ENCODE measurements at regions not wholly inside any gene's neighbourhood (a gene's known extent, or its start where the extent isn't known, plus 50 kb on each side); places are given as distances from the start of the nearest gene placed in this dataset.

GRCh38 chr15:95684693-95685115 lies 645.8 kb upstream of the NR2F2 start:
- Histone ChIP-seq H2AFZ (ENCODE audit: low read length) (no peak overlapping the region), H3K79me2 (ENCODE audit: low read length) (no peaks in the 10 kb centered on the region)

GRCh38 chr15:95687061-95687460 lies 643.4 kb upstream of the NR2F2 start:
- Histone ChIP-seq H3K36me3 (ENCODE audit: insufficient read depth, low read length) (no peaks in the 10 kb centered on the region), H2AFZ (ENCODE audit: low read length) (no peak overlapping the region), H3K27ac (ENCODE audit: low read length) (no peak overlapping the region), H3K27me3 (ENCODE audit: low read length) (no peaks in the 10 kb centered on the region), H4K20me1 (ENCODE audit: insufficient read depth, low read depth, low read length) (no peaks in the 10 kb centered on the region), H3K9me2 (replicated peaks; ENCODE audit: insufficient read depth, low read length) (no peaks in the 10 kb centered on the region; the same call in 1 of the 2 replicates), H3K4me3 (ENCODE audit: low read length) (no peak overlapping the region), H3K9ac (ENCODE audit: low read length) (no peak overlapping the region), H3K4me1 (ENCODE audit: low read length) (no peaks in the 10 kb centered on the region), H3K79me2 (ENCODE audit: low read length) (no peaks in the 10 kb centered on the region), H3K9me3 (ENCODE audit: low read length) (peaks cover 22% of the 10 kb centered on the region), H3K4me2 (ENCODE audit: low read depth, low read length, poor library complexity, severe bottlenecking) (no peak overlapping the region)
- DNase-seq = no peak

More at GRCh38 chr15:95684693-95685115, 645.8 kb upstream of the NR2F2 start:
- H3K4me2 ChIP-seq (ENCODE audit: low read depth, low read length, poor library complexity, severe bottlenecking) = no peak overlapping the region
- H3K36me3 ChIP-seq (ENCODE audit: insufficient read depth, low read length) = no peaks in the 10 kb centered on the region
- no peaks in the 10 kb centered on the region for H4K20me1 ChIP-seq (ENCODE audit: insufficient read depth, low read depth, low read length)
- H3K9ac ChIP-seq (ENCODE audit: low read length) = no peak overlapping the region
- no peaks in the 10 kb centered on the region for H3K4me1 ChIP-seq (ENCODE audit: low read length)
- H3K9me2 ChIP-seq (replicated peaks; ENCODE audit: insufficient read depth, low read length) = no peaks in the 10 kb centered on the region; the same call in 1 of the 2 replicates
- peaks cover 25% of the 10 kb centered on the region for H3K9me3 ChIP-seq (ENCODE audit: low read length)
- H3K4me3 ChIP-seq (ENCODE audit: low read length) = no peak overlapping the region
- no peak overlapping the region for H3K27ac ChIP-seq (ENCODE audit: low read length)
- DNase-seq = no peak
- H3K27me3 ChIP-seq (ENCODE audit: low read length) = no peaks in the 10 kb centered on the region

- H4K20me1 ChIP-seq (ENCODE audit: insufficient read depth, low read depth, low read length) = no peaks in the 10 kb centered on the region
- H3K27ac ChIP-seq (ENCODE audit: low read length) = no peak overlapping the region
- no peaks in the 10 kb centered on the region for H3K27me3 ChIP-seq (ENCODE audit: low read length)
- H3K4me2 ChIP-seq (ENCODE audit: low read depth, low read length, poor library complexity, severe bottlenecking) = no peak overlapping the region
- no peak overlapping the region for H3K9ac ChIP-seq (ENCODE audit: low read length)
- no peaks in the 10 kb centered on the region for H3K79me2 ChIP-seq (ENCODE audit: low read length)
- no peak overlapping the region for H3K4me3 ChIP-seq (ENCODE audit: low read length)
- H3K4me1 ChIP-seq (ENCODE audit: low read length) = no peaks in the 10 kb centered on the region
- DNase-seq = no peak
- H3K9me3 ChIP-seq (ENCODE audit: low read length) = peaks cover 26% of the 10 kb centered on the region
- H3K9me2 ChIP-seq (replicated peaks; ENCODE audit: insufficient read depth, low read length) = no peaks in the 10 kb centered on the region; the same call in 1 of the 2 replicates
- no peaks in the 10 kb centered on the region for H3K36me3 ChIP-seq (ENCODE audit: insufficient read depth, low read length)
- no peak overlapping the region for H2AFZ ChIP-seq (ENCODE audit: low read length)
Observed at GRCh38 chr15:95687686-95688085, 642.8 kb upstream of the NR2F2 start.

- no peaks in the 10 kb centered on the region for H3K4me1 ChIP-seq (ENCODE audit: low read length)
- H3K9me3 ChIP-seq (ENCODE audit: low read length) = peaks cover 40% of the 10 kb centered on the region
- no peak overlapping the region for H3K27ac ChIP-seq (ENCODE audit: low read length)
- H3K36me3 ChIP-seq (ENCODE audit: insufficient read depth, low read length) = no peaks in the 10 kb centered on the region
- H3K4me3 ChIP-seq (ENCODE audit: low read length) = no peak overlapping the region
- H3K4me2 ChIP-seq (ENCODE audit: low read depth, low read length, poor library complexity, severe bottlenecking) = no peak overlapping the region
- H2AFZ ChIP-seq (ENCODE audit: low read length) = no peak overlapping the region
- H3K27me3 ChIP-seq (ENCODE audit: low read length) = no peaks in the 10 kb centered on the region
- H4K20me1 ChIP-seq (ENCODE audit: insufficient read depth, low read depth, low read length) = no peaks in the 10 kb centered on the region
- DNase-seq = no peak
- no peaks in the 10 kb centered on the region; the same call in 1 of the 2 replicates for H3K9me2 ChIP-seq (replicated peaks; ENCODE audit: insufficient read depth, low read length)
- no peaks in the 10 kb centered on the region for H3K79me2 ChIP-seq (ENCODE audit: low read length)
- no peak overlapping the region for H3K9ac ChIP-seq (ENCODE audit: low read length)
Observed at GRCh38 chr15:95690631-95691340, 639.7 kb upstream of the NR2F2 start.

GRCh38 chr15:95693917-95694316 lies 636.6 kb upstream of the NR2F2 start:
- no peaks in the 10 kb centered on the region for H3K36me3 ChIP-seq (ENCODE audit: insufficient read depth, low read length)
- H2AFZ ChIP-seq (ENCODE audit: low read length) = no peak overlapping the region
- H3K4me1 ChIP-seq (ENCODE audit: low read length) = no peaks in the 10 kb centered on the region
- no peak overlapping the region for H3K4me3 ChIP-seq (ENCODE audit: low read length)
- H3K27me3 ChIP-seq (ENCODE audit: low read length) = no peaks in the 10 kb centered on the region
- peaks cover 36% of the 10 kb centered on the region for H3K9me3 ChIP-seq (ENCODE audit: low read length)
- H3K79me2 ChIP-seq (ENCODE audit: low read length) = no peaks in the 10 kb centered on the region
- no peak overlapping the region for H3K9ac ChIP-seq (ENCODE audit: low read length)
- no peaks in the 10 kb centered on the region for H4K20me1 ChIP-seq (ENCODE audit: insufficient read depth, low read depth, low read length)
- no peak for DNase-seq
- H3K9me2 ChIP-seq (replicated peaks; ENCODE audit: insufficient read depth, low read length) = no peaks in the 10 kb centered on the region
- no peak overlapping the region for H3K4me2 ChIP-seq (ENCODE audit: low read depth, low read length, poor library complexity, severe bottlenecking)
- H3K27ac ChIP-seq (ENCODE audit: low read length) = no peak overlapping the region

GRCh38 chr15:95698230-95698629 lies 632.3 kb upstream of the NR2F2 start:
- H3K4me1 ChIP-seq (ENCODE audit: low read length) = no peaks in the 10 kb centered on the region
- H3K27ac ChIP-seq (ENCODE audit: low read length) = no peak overlapping the region
- no peaks in the 10 kb centered on the region for H3K79me2 ChIP-seq (ENCODE audit: low read length)
- no peak for DNase-seq
- H3K9me2 ChIP-seq (replicated peaks; ENCODE audit: insufficient read depth, low read length) = no peaks in the 10 kb centered on the region
- H3K27me3 ChIP-seq (ENCODE audit: low read length) = no peaks in the 10 kb centered on the region
- H4K20me1 ChIP-seq (ENCODE audit: insufficient read depth, low read depth, low read length) = no peaks in the 10 kb centered on the region
- peaks cover 37% of the 10 kb centered on the region for H3K9me3 ChIP-seq (ENCODE audit: low read length)
- H2AFZ ChIP-seq (ENCODE audit: low read length) = no peak overlapping the region
- no peak overlapping the region for H3K4me2 ChIP-seq (ENCODE audit: low read depth, low read length, poor library complexity, severe bottlenecking)
- no peak overlapping the region for H3K4me3 ChIP-seq (ENCODE audit: low read length)
- no peaks in the 10 kb centered on the region for H3K36me3 ChIP-seq (ENCODE audit: insufficient read depth, low read length)
- H3K9ac ChIP-seq (ENCODE audit: low read length) = no peak overlapping the region

GRCh38 chr15:95698951-95699350 lies 631.5 kb upstream of the NR2F2 start:
- Histone ChIP-seq H3K9me3 (ENCODE audit: low read length) (peaks cover 34% of the 10 kb centered on the region), H3K27me3 (ENCODE audit: low read length) (no peaks in the 10 kb centered on the region), H3K9ac (ENCODE audit: low read length) (no peak overlapping the region), H3K4me2 (ENCODE audit: low read depth, low read length, poor library complexity, severe bottlenecking) (no peak overlapping the region), H3K4me3 (ENCODE audit: low read length) (no peak overlapping the region), H3K4me1 (ENCODE audit: low read length) (no peaks in the 10 kb centered on the region), H3K9me2 (replicated peaks; ENCODE audit: insufficient read depth, low read length) (no peaks in the 10 kb centered on the region), H2AFZ (ENCODE audit: low read length) (no peak overlapping the region), H3K36me3 (ENCODE audit: insufficient read depth, low read length) (no peaks in the 10 kb centered on the region), H3K27ac (ENCODE audit: low read length) (no peak overlapping the region), H4K20me1 (ENCODE audit: insufficient read depth, low read depth, low read length) (no peaks in the 10 kb centered on the region), H3K79me2 (ENCODE audit: low read length) (no peaks in the 10 kb centered on the region)
- no peak for DNase-seq

- no peak overlapping the region for H3K27ac ChIP-seq (ENCODE audit: low read length)
- H4K20me1 ChIP-seq (ENCODE audit: insufficient read depth, low read depth, low read length) = no peaks in the 10 kb centered on the region
- H3K9me2 ChIP-seq (replicated peaks; ENCODE audit: insufficient read depth, low read length) = no peaks in the 10 kb centered on the region
- H2AFZ ChIP-seq (ENCODE audit: low read length) = no peak overlapping the region
- H3K27me3 ChIP-seq (ENCODE audit: low read length) = no peaks in the 10 kb centered on the region
- no peak overlapping the region for H3K9ac ChIP-seq (ENCODE audit: low read length)
- no peaks in the 10 kb centered on the region for H3K4me1 ChIP-seq (ENCODE audit: low read length)
- no peaks in the 10 kb centered on the region for H3K79me2 ChIP-seq (ENCODE audit: low read length)
- no peak for DNase-seq
- H3K4me2 ChIP-seq (ENCODE audit: low read depth, low read length, poor library complexity, severe bottlenecking) = no peak overlapping the region
- no peaks in the 10 kb centered on the region for H3K36me3 ChIP-seq (ENCODE audit: insufficient read depth, low read length)
- no peak overlapping the region for H3K4me3 ChIP-seq (ENCODE audit: low read length)
- H3K9me3 ChIP-seq (ENCODE audit: low read length) = peaks cover 31% of the 10 kb centered on the region
Observed at GRCh38 chr15:95699578-95699977, 630.9 kb upstream of the NR2F2 start.

All from Karpas-422 (cell line).